HCT116 (cell line): ENCODE measurements at regions not wholly inside any gene's neighbourhood (a gene's known extent, or its start where the extent isn't known, plus 50 kb on each side); places are given as distances from the start of the nearest gene placed in this dataset.

Experiments
- ATAC-seq: fragments of 200-7000 bp; cut with Tn5 transposase; 2 replicates; pipeline ENCODE4 v1.9.1; 2020; ENCODE audit warnings: mild to moderate bottlenecking, moderate library complexity
- BruUV-seq: library from RNA; stranded (reverse); fragments of 400-500 nt; replicated peaks from 2 replicates; lab custom pipeline; 2021; lab: Mats Ljungman, UMichigan
- CTCF ChIA-PET: fragments of 300-600 bp; sonication (Branson Sonifier 250); formaldehyde crosslinking; loops from one replicate; lab custom pipeline; 2021; ENCODE audit warnings: antibody characterized with exemption; lab: Charles Lee
- POLR2A ChIA-PET: fragments of 300-600, 350-600 bp; sonication (Branson Sonifier 250); formaldehyde crosslinking; loops from one replicate; lab custom pipeline; 2021; ENCODE audit warnings: antibody characterized with exemption; lab: Charles Lee
- RAD21 ChIA-PET, 2 experiments: fragments of 300-600 bp; sonication (Branson Sonifier 250); formaldehyde crosslinking; loops; one replicate each; lab custom pipeline; 2023; ENCODE audit warnings: low total read pairs in 2 of 2; ENCODE audit not compliant: uncharacterized antibody in 2 of 2, unreplicated experiment in 2 of 2, low non-redundant PET in 1 of 2; lab: Charles Lee
- DNase-seq: peaks from one replicate; pipeline ENCODE4 v3.0.0-alpha.2; 2010; ENCODE audit warnings: low read depth, low spot score
- H2AFZ ChIP-seq: fragments of 200-600 bp; shearing (Covaris generic), sonication (generic); 2 replicates; pipeline ENCODE4 v1.6.1; 2017; ENCODE audit warnings: low read depth, mixed run types, mixed read lengths, antibody characterized with exemption, low read length; ENCODE audit not compliant: poor library complexity, severe bottlenecking
- H3K27ac ChIP-seq: 2 replicates; pipeline ENCODE4 v1.5.1; 2012; ENCODE audit warnings: low read depth, low read length
- H3K27me3 ChIP-seq: fragments of 200-600 bp; sonication (generic); 2 replicates; pipeline ENCODE4 v1.6.1; 2016; ENCODE audit warnings: mixed run types, low read length, mixed read lengths; ENCODE audit not compliant: insufficient read depth
- H3K36me3 ChIP-seq, 2 experiments: fragments of 200-500 bp in 1 of 2; fragments of 200-600 bp in 1 of 2; sonication (Bioruptor generic) in 1 of 2; sonication (generic) in 1 of 2; 2 replicates each; pipeline versions ENCODE4 v1.5.1 to v1.6.1; 2014 to 2016; ENCODE audit warnings: low read length in 2 of 2, inconsistent platforms in 1 of 2, mixed read lengths in 1 of 2, mixed run types in 1 of 2; ENCODE audit not compliant: insufficient read depth in 2 of 2, control insufficient read depth in 1 of 2
- H3K4me1 ChIP-seq, 2 experiments: fragments of 200-600 bp in 1 of 2; sonication (generic) in 1 of 2; 2 replicates each; pipeline versions ENCODE4 v1.5.1 to v1.6.1; 2012 to 2017; ENCODE audit warnings: low read length in 2 of 2, inconsistent platforms in 1 of 2, mild to moderate bottlenecking in 1 of 2, mixed read lengths in 1 of 2, mixed run types in 1 of 2, moderate library complexity in 1 of 2; ENCODE audit not compliant: insufficient read depth in 2 of 2, control insufficient read depth in 1 of 2
- H3K4me2 ChIP-seq: fragments of 200-600 bp; sonication (generic); 2 replicates; pipeline ENCODE4 v1.6.1; 2017; ENCODE audit warnings: mixed run types, low read length, mixed read lengths
- H3K4me3 ChIP-seq, 2 experiments: fragments of 200-600 bp in 1 of 2; sonication (generic) in 1 of 2; replicated peaks in 1 of 2; 2 replicates each; pipeline ENCODE4 v1.5.1; 2011 to 2016; ENCODE audit warnings: low read length in 2 of 2, control low read depth in 1 of 2, low read depth in 1 of 2, mild to moderate bottlenecking in 1 of 2, mixed read lengths in 1 of 2, mixed run types in 1 of 2
- H3K79me2 ChIP-seq: fragments of 200-600 bp; sonication (generic); 2 replicates; pipeline ENCODE4 v1.6.1; 2017; ENCODE audit warnings: mild to moderate bottlenecking, mixed run types, low read length, moderate library complexity, mixed read lengths; ENCODE audit not compliant: insufficient read depth
- H3K9ac ChIP-seq: fragments of 200-600 bp; sonication (generic); 2 replicates; pipeline ENCODE4 v1.6.1; 2016; ENCODE audit warnings: low read length, mixed read lengths
- H3K9me2 ChIP-seq: fragments of 200-600 bp; sonication (generic), shearing (Covaris generic); 2 replicates; pipeline ENCODE4 v1.6.1; 2017; ENCODE audit warnings: mixed run types, mild to moderate bottlenecking, moderate library complexity; ENCODE audit not compliant: insufficient read depth
- H3K9me3 ChIP-seq, 2 experiments: fragments of 200-500 bp in 1 of 2; fragments of 200-600 bp in 1 of 2; sonication (Bioruptor generic) in 1 of 2; sonication (generic) in 1 of 2; 2 replicates each; pipeline ENCODE4 v1.6.1; 2014 to 2017; ENCODE audit warnings: low read length in 2 of 2, mixed read lengths in 2 of 2, inconsistent platforms in 1 of 2, low read depth in 1 of 2, mild to moderate bottlenecking in 1 of 2, mixed run types in 1 of 2, moderate library complexity in 1 of 2; ENCODE audit not compliant: control insufficient read depth in 1 of 2, insufficient read depth in 1 of 2
- H4K20me1 ChIP-seq: fragments of 200-600 bp; sonication (generic), shearing (Covaris generic); 2 replicates; pipeline ENCODE4 v1.6.1; 2017; ENCODE audit warnings: mixed run types, mild to moderate bottlenecking, moderate library complexity; ENCODE audit not compliant: insufficient read depth
- ATF3 ChIP-seq: IDR thresholded peaks from 2 replicates; pipeline ENCODE4 v1.6.1; 2012
- CBX3 ChIP-seq: IDR thresholded peaks from 2 replicates; pipeline ENCODE4 v1.6.1; 2012; ENCODE audit warnings: low read depth
- EGR1 ChIP-seq: IDR thresholded peaks from 2 replicates; pipeline ENCODE4 v1.6.1; 2012; ENCODE audit warnings: low read depth
- EZH2 ChIP-seq: fragments of 200-600 bp; sonication (generic); IDR thresholded peaks from 2 replicates; pipeline ENCODE4 v1.6.1; 2017; ENCODE audit warnings: antibody characterized with exemption, mixed run types
- FOSL1 ChIP-seq: IDR thresholded peaks from 2 replicates; pipeline ENCODE4 v1.6.1; 2012; ENCODE audit warnings: low read depth
- JUND ChIP-seq: IDR thresholded peaks from 2 replicates; pipeline ENCODE4 v1.6.1; 2012
- MAX ChIP-seq: IDR thresholded peaks from 2 replicates; pipeline ENCODE4 v1.6.1; 2012
- POLR2A ChIP-seq: IDR thresholded peaks from 2 replicates; pipeline ENCODE4 v1.7.0; 2011; ENCODE audit warnings: borderline replicate concordance; ENCODE audit not compliant: insufficient read depth, insufficient read length; ENCODE audit errors: extremely low read depth
- POLR2AphosphoS5 ChIP-seq: IDR thresholded peaks from 2 replicates; pipeline ENCODE4 v1.6.1; 2011; ENCODE audit warnings: mild to moderate bottlenecking, low read depth, low read length, moderate library complexity
- REST ChIP-seq: IDR thresholded peaks from 2 replicates; pipeline ENCODE4 v1.6.1; 2012; ENCODE audit warnings: low read depth
- SIN3A ChIP-seq: IDR thresholded peaks from 2 replicates; pipeline ENCODE4 v1.6.1; 2012; ENCODE audit warnings: low read depth
- SP1 ChIP-seq: IDR thresholded peaks from 2 replicates; pipeline ENCODE4 v1.6.1; 2012; ENCODE audit warnings: low read depth
- TCF7L2 ChIP-seq: IDR thresholded peaks from 2 replicates; pipeline ENCODE4 v1.7.0; 2011; ENCODE audit warnings: borderline replicate concordance, inconsistent platforms; ENCODE audit not compliant: insufficient read depth, insufficient read length; ENCODE audit errors: extremely low read depth
- YY1 ChIP-seq: IDR thresholded peaks from 2 replicates; pipeline ENCODE4 v1.6.1; 2011; ENCODE audit warnings: low read length, low read depth, moderate library complexity, mild to moderate bottlenecking; ENCODE audit not compliant: insufficient replicate concordance; ENCODE audit errors: extremely low read depth
- ZFX ChIP-seq: fragments of 450-650 bp; IDR thresholded peaks from 2 replicates; pipeline ENCODE4 v1.6.1; 2017
- intact Hi-C: fragments of 100-400 bp; cut with micrococcal nuclease; formaldehyde crosslinking; loops from 2 replicates; pipeline ENCODE4 v1.10.0; 2022

- Histone ChIP-seq H3K27me3 (no peaks in the 10 kb centered on the region), H3K9me3 (0 out of 4 replicates have a peak, but pooled peaks cover 0 to 3% of the 10 kb centered on the region in 2 experiments), H3K4me1 (no peaks in the 10 kb centered on the region), H3K4me2 (no peak overlapping the region), H3K4me3 (no peak overlapping the region), H3K9ac (no peak overlapping the region), H2AFZ (no peak overlapping the region), H3K9me2 (no peaks in the 10 kb centered on the region), H3K79me2 (no peaks in the 10 kb centered on the region), H4K20me1 (no peaks in the 10 kb centered on the region), H3K36me3 (no peaks in the 10 kb centered on the region), H3K27ac (no peak overlapping the region)
- ChIA-PET CTCF (no interaction called here), POLR2A (no interaction called here), RAD21 (no interaction called here)
- no TSS peak for BruUV-seq
- intact Hi-C loops = no loop called here
- TF ChIP-seq ATF3 (no peak), TCF7L2 (no peak), MAX (no peak), EGR1 (no peak), REST (no peak), ZFX (no peak), POLR2A (no peak), FOSL1 (no peak), POLR2AphosphoS5 (no peak), YY1 (no peak), SIN3A (no peak), SP1 (no peak), JUND (no peak), EZH2 (no peak), CBX3 (no peak)
- ATAC-seq = no peak
- DNase-seq = no peak
These were observed 230.5 kb downstream of the PIK3C3 start for GRCh38 chr18:42185486-42185885.
